Colonic mucosa (tissue), 4 donors: ENCODE measurements at regions not wholly inside any gene's neighbourhood (a gene's known extent, or its start where the extent isn't known, plus 50 kb on each side); places are given as distances from the start of the nearest gene placed in this dataset.

Experiments used
- DNase-seq: peaks from one replicate; pipeline ENCODE4 v3.0.0-alpha.2; 2020
- H3K27ac ChIP-seq: fragments of 200-600 bp; one replicate; pipeline ENCODE4 v1.8.0; 2021
- H3K27me3 ChIP-seq: fragments of 200-600 bp; one replicate; pipeline ENCODE4 v1.8.0; 2021
- H3K36me3 ChIP-seq: fragments of 200-600 bp; one replicate; pipeline ENCODE4 v1.8.0; 2021
- H3K4me1 ChIP-seq: fragments of 200-600 bp; one replicate; pipeline ENCODE4 v1.8.0; 2021; ENCODE audit warnings: mild to moderate bottlenecking
- H3K4me3 ChIP-seq: fragments of 200-600 bp; one replicate; pipeline ENCODE4 v1.8.0; 2021
- H3K9ac ChIP-seq, 2 donors: one replicate each; pipeline ENCODE4 v1.7.0; 2013; ENCODE audit warnings: control low read depth in 2 of 2, low read depth in 2 of 2, low read length in 2 of 2
- H3K9me3 ChIP-seq: fragments of 200-600 bp; one replicate; pipeline ENCODE4 v1.8.0; 2021
- CTCF ChIP-seq: fragments of 200-600 bp; IDR thresholded peaks from one replicate; pipeline ENCODE4 v1.8.0; 2022; ENCODE audit warnings: antibody characterized with exemption, mild to moderate bottlenecking
- intact Hi-C: fragments of 100-400 bp; cut with DNase I; formaldehyde crosslinking; loops from one replicate; pipeline ENCODE4 v1.14.1; 2022
- donor health status: healthy.
- donor health status: DM: no; HTN: no; CAD: no.
- donor health status: DM: no; HTN: no; CAD: no.

- no peaks in the 10 kb centered on the region for H3K9me3 ChIP-seq
- TF ChIP-seq CTCF, result no peak
- no peaks in the 10 kb centered on the region for H3K27me3 ChIP-seq
- no peak overlapping the region for H3K27ac ChIP-seq
- H3K4me1 ChIP-seq, result no peaks in the 10 kb centered on the region
- DNase-seq, result no peak
- H3K36me3 ChIP-seq, result no peaks in the 10 kb centered on the region
- H3K9ac ChIP-seq, result no peak overlapping the region
- H3K4me3 ChIP-seq, result no peak overlapping the region
- intact Hi-C loops, result no loop called here
Observed at GRCh38 chr4:22091352-22091717, 142.8 kb upstream of the KCNIP4 start.

GRCh38 chr4:22090661-22091351 lies 142.2 kb upstream of the KCNIP4 start:
- H3K9ac ChIP-seq, result no peak overlapping the region
- TF ChIP-seq CTCF, result no peak
- no peaks in the 10 kb centered on the region for H3K9me3 ChIP-seq
- intact Hi-C loops, result no loop called here
- no peak overlapping the region for H3K27ac ChIP-seq
- H3K36me3 ChIP-seq, result no peaks in the 10 kb centered on the region
- H3K27me3 ChIP-seq, result no peaks in the 10 kb centered on the region
- no peak overlapping the region for H3K4me3 ChIP-seq
- DNase-seq, result no peak
- H3K4me1 ChIP-seq, result no peaks in the 10 kb centered on the region

- no peaks in the 10 kb centered on the region for H3K27me3 ChIP-seq
- no peak overlapping the region for H3K9ac ChIP-seq
- no peaks in the 10 kb centered on the region for H3K36me3 ChIP-seq
- no peak for TF ChIP-seq CTCF
- H3K9me3 ChIP-seq, result no peaks in the 10 kb centered on the region
- intact Hi-C loops, result no loop called here
- H3K27ac ChIP-seq, result no peak overlapping the region
- no peak overlapping the region for H3K4me3 ChIP-seq
- DNase-seq, result no peak
- no peaks in the 10 kb centered on the region for H3K4me1 ChIP-seq
Observed at GRCh38 chr4:22077571-22077970, 129.0 kb upstream of the KCNIP4 start.

- Histone ChIP-seq H3K9ac (no peak overlapping the region), H3K27me3 (no peaks in the 10 kb centered on the region), H3K4me3 (no peak overlapping the region), H3K9me3 (no peaks in the 10 kb centered on the region), H3K36me3 (no peaks in the 10 kb centered on the region), H3K27ac (no peak overlapping the region), H3K4me1 (no peaks in the 10 kb centered on the region)
- intact Hi-C loops, result no loop called here
- TF ChIP-seq CTCF, result no peak
- no peak for DNase-seq
Observed at GRCh38 chr4:22072726-22073125, 124.2 kb upstream of the KCNIP4 start.

DNA sequence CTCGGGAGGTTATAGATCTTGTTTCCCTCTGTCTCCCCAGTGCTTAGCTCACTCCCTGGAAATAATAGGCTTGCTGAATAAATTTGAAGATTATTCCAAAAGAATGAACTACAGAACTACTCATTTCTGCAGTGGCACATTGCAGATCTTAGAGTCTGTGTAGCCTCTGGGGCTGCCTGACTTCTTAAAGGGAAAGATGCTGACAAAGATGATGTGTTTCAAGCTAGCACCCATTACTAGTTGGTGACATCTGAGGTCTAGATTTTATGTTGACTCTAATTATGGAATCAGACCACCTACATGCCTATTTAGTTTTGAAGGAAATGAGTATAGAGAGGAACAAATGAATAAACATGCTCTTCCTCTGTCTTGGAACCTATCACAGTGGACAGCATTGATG lies 123.7 kb upstream of the KCNIP4 start:
- DNase-seq, result no peak
- no peaks in the 10 kb centered on the region for H3K36me3 ChIP-seq
- no peak overlapping the region for H3K9ac ChIP-seq
- no peak overlapping the region for H3K27ac ChIP-seq
- intact Hi-C loops, result no loop called here
- H3K4me1 ChIP-seq, result no peaks in the 10 kb centered on the region
- H3K4me3 ChIP-seq, result no peak overlapping the region
- TF ChIP-seq CTCF, result no peak
- no peaks in the 10 kb centered on the region for H3K27me3 ChIP-seq
- no peaks in the 10 kb centered on the region for H3K9me3 ChIP-seq
